AG10803 (cell line): ENCODE measurements at regions not wholly inside any gene's neighbourhood (a gene's known extent, or its start where the extent isn't known, plus 50 kb on each side); places are given as distances from the start of the nearest gene placed in this dataset.
"Not testable (repeated sequence)": the region's sequence is repeated elsewhere in the genome, so short reads cannot be mapped to it uniquely, and the experiment has no call there.

Experiments used
- DNase-seq: peaks from one replicate; pipeline ENCODE4 v3.0.0; 2010; ENCODE audit warnings: low read depth
- H3K4me3 ChIP-seq: 2 replicates; pipeline ENCODE4 v1.5.1; 2011; ENCODE audit warnings: mild to moderate bottlenecking, low read length, control low read depth
- TF ChIP-seq, protein P1 (sequence below): conservative IDR thresholded peaks from 2 replicates; pipeline ENCODE4 v1.5.1; 2011; ENCODE audit warnings: mild to moderate bottlenecking, low read length, control low read depth, inconsistent platforms

DNA sequence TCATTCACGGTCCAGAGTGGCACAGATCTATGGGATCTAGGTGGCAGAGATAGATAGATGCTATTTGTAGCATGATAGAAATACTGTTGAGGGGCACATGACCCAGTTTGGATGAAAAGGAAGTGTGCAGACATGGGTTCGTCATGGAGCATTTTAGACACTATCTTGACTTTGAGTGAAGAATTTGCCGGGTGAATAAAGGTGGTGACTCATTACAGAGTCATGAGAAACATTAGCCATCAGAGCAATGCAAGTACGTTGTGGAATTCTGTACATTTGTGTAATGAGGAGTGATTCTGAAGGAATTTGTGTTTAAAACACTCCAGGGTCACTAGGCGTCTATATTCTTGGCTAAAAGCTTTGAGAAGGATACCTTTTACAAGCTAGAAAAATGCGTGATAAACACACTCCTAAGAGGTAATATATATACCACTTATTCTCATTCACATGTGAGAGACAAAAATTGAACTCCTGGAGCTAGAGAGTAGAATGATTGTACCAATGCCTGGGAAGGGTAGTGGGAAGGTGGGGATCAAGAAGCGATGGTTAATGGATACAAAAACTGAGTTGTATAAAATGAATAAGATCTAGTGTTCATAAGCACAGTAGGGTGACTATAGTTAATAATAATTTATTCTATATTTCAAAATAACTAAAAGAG, 593.7 kb upstream of the LUZP2 start:
- no peak overlapping the region for H3K4me3 ChIP-seq
- DNase-seq = peak; percentile 80

GRCh38 chr11:23919455-23919854, 577.4 kb upstream of the LUZP2 start:
- DNase-seq = peak; percentile 17
- H3K4me3 ChIP-seq = no peak overlapping the region
- TF ChIP-seq, protein P1, sequence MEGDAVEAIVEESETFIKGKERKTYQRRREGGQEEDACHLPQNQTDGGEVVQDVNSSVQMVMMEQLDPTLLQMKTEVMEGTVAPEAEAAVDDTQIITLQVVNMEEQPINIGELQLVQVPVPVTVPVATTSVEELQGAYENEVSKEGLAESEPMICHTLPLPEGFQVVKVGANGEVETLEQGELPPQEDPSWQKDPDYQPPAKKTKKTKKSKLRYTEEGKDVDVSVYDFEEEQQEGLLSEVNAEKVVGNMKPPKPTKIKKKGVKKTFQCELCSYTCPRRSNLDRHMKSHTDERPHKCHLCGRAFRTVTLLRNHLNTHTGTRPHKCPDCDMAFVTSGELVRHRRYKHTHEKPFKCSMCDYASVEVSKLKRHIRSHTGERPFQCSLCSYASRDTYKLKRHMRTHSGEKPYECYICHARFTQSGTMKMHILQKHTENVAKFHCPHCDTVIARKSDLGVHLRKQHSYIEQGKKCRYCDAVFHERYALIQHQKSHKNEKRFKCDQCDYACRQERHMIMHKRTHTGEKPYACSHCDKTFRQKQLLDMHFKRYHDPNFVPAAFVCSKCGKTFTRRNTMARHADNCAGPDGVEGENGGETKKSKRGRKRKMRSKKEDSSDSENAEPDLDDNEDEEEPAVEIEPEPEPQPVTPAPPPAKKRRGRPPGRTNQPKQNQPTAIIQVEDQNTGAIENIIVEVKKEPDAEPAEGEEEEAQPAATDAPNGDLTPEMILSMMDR = no peak

More for the DNA sequence above, 593.7 kb upstream of the LUZP2 start:
- TF ChIP-seq, protein P1 = no peak

- DNase-seq = no peak
- TF ChIP-seq, protein P1 = no peak
- H3K4me3 ChIP-seq = no peak overlapping the region
Observed at GRCh38 chr11:23923357-23923756, 573.5 kb upstream of the LUZP2 start.

GRCh38 chr11:23924226-23924625, 572.6 kb upstream of the LUZP2 start:
- no peak for DNase-seq

DNA sequence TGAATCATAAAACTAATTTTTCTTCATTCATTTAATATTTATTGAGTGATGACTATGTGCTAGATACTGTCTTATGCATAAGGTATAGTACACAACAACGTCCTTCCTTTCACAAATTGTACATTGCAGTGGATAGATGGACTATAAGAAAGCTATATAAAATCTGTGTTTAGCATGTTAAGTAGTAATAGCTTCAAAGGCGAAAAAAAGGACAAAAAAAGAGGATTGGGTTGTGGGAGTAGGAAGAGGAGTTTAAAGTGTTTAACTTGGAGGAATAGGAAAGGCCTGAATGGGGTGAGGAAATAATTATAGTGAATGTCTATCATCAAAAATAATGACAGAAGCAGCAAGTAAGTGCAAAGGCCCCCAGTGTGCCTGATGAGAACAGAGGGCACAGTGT, 565.4 kb upstream of the LUZP2 start:
- no peak for DNase-seq
- H3K4me3 ChIP-seq = no peak overlapping the region
- TF ChIP-seq, protein P1 = no peak

More at GRCh38 chr11:23924226-23924625, 572.6 kb upstream of the LUZP2 start:
- TF ChIP-seq, protein P1 = no peak
- no peak overlapping the region for H3K4me3 ChIP-seq

GRCh38 chr11:23932485-23932898, 564.4 kb upstream of the LUZP2 start:
- TF ChIP-seq, protein P1 = no peak
- no peak overlapping the region for H3K4me3 ChIP-seq
- no peak for DNase-seq

GRCh38 chr11:23933721-23934120, 563.1 kb upstream of the LUZP2 start:
- no peak for DNase-seq
- TF ChIP-seq, protein P1 = no peak
- no peak overlapping the region for H3K4me3 ChIP-seq

GRCh38 chr11:23934671-23935270, 562.1 kb upstream of the LUZP2 start:
- DNase-seq, H3K4me3 ChIP-seq: not testable (repeated sequence)

DNA sequence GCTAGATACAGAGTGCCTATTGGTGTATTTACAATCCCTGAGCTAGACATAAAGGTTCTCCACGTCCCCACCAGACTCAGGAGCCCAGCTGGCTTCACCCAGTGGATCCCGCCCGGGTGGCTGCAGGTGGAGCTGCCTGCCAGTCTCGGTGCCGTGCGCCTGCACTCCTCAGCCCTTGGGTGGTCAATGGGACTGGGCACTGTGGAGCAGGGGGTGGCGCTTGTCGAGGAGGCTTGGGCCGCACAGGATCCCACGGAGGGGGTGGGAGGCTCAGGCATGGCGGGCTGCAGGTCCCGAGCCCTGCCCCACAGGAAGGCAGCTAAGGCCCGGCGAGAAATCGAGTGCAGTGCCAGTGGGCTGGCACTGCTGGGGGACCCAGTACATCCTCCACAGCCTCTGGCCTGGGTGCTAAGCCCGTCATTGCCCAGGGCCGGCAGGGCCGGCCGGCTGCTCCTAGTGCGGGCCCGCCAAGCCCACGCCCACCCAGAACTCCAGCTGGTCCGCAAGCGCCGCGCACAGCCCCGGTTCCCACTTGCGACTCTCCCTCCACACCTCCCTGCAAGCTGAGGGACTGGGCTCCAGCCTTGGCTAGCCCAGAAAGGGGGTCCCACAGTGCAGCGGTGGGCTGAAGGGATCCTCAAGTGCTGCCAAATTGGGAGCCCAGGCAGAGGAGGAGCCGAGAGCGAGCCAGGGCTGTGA, 554.6 kb upstream of the LUZP2 start:
- DNase-seq, H3K4me3 ChIP-seq: not testable (repeated sequence)
